ENCODE measurements at regions not wholly inside any gene's neighbourhood (a gene's known extent, or its start where the extent isn't known, plus 50 kb on each side); places are given as distances from the start of the nearest gene placed in this dataset.

GRCh38 chr12:74408601-74409166 is 129.0 kb upstream of the ATXN7L3B start:
- no peak for DNase-seq

GRCh38 chr12:74412606-74413230 is 124.9 kb upstream of the ATXN7L3B start:
- DNase-seq, result peak; percentile 19 to 31

- peak; percentile 48 to 61 for DNase-seq
These were observed 122.0 kb upstream of the ATXN7L3B start for GRCh38 chr12:74415633-74416032.

- DNase-seq, result no peak
These were observed 119.1 kb upstream of the ATXN7L3B start for GRCh38 chr12:74418573-74418972.

- no peak for DNase-seq
These were observed 112.9 kb upstream of the ATXN7L3B start for GRCh38 chr12:74424778-74425177.

- no peak for DNase-seq
These were observed 111.5 kb upstream of the ATXN7L3B start for GRCh38 chr12:74426091-74426490.

- no peak for DNase-seq
These were observed 108.1 kb upstream of the ATXN7L3B start for GRCh38 chr12:74429535-74429934.

GRCh38 chr12:74431801-74432200 is 105.8 kb upstream of the ATXN7L3B start:
- no peak for DNase-seq

- no peak for DNase-seq
These were observed 97.2 kb upstream of the ATXN7L3B start for GRCh38 chr12:74440469-74440868.

GRCh38 chr12:74441872-74442271 is 95.8 kb upstream of the ATXN7L3B start:
- DNase-seq, result no peak

GRCh38 chr12:74446466-74446865 is 91.2 kb upstream of the ATXN7L3B start:
- DNase-seq, result no peak

GRCh38 chr12:74449872-74450271 is 87.8 kb upstream of the ATXN7L3B start:
- DNase-seq, result no peak

GRCh38 chr12:74454109-74454508 is 83.5 kb upstream of the ATXN7L3B start:
- no peak for DNase-seq

- DNase-seq, result no peak
These were observed 82.2 kb upstream of the ATXN7L3B start for GRCh38 chr12:74455429-74455828.

GRCh38 chr12:74456431-74456830 is 81.2 kb upstream of the ATXN7L3B start:
- DNase-seq, result no peak

GRCh38 chr12:74468401-74468800 is 69.2 kb upstream of the ATXN7L3B start:
- DNase-seq, result no peak

- no peak for DNase-seq
These were observed 61.4 kb upstream of the ATXN7L3B start for GRCh38 chr12:74476234-74476633.

GRCh38 chr12:74481078-74481477 is 56.6 kb upstream of the ATXN7L3B start:
- DNase-seq, result no peak

- no peak for DNase-seq
These were observed 55.5 kb upstream of the ATXN7L3B start for GRCh38 chr12:74482115-74482514.

- DNase-seq, result no peak
These were observed 54.6 kb upstream of the ATXN7L3B start for GRCh38 chr12:74483057-74483456.
